VCaP (cell line): ENCODE measurements at regions not wholly inside any gene's neighbourhood (a gene's known extent, or its start where the extent isn't known, plus 50 kb on each side); places are given as distances from the start of the nearest gene placed in this dataset.

Experiments used
- H3K27ac ChIP-seq: fragments of 450-650 bp; 2 replicates; pipeline ENCODE4 v1.5.1; 2017
- CTCF ChIP-seq: fragments of 450-650 bp; conservative IDR thresholded peaks from 2 replicates; pipeline ENCODE4 v1.5.1; 2017; ENCODE audit warnings: mild to moderate bottlenecking, moderate library complexity

- H3K27ac ChIP-seq: no peak overlapping the region
- TF ChIP-seq CTCF: no peak
Measured at GRCh38 chr21:22827422-22827821, 1829.2 kb downstream of the NCAM2 start.

DNA sequence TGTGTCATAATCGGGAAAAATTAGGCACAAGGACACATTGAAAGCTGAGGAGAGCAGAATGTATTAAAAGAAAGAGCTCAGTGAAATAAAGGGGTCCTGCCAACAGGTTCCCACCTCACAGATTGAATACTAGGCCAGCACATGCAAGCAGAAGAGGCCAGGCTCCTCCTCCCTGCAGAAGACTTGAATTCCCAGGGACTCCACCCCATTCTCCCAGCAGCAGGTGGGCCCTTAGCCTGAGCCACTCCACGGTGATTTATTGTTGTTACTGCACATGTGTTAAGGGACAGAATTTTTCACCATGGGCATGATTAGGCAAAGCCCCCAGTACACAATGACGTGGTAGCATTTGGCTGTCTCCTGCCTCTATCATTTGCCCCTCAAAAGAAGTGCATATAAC is 1844.7 kb downstream of the NCAM2 start:
- no peak for TF ChIP-seq CTCF
- H3K27ac ChIP-seq: no peak overlapping the region

GRCh38 chr21:22855581-22855980 is 1857.4 kb downstream of the NCAM2 start:
- H3K27ac ChIP-seq: no peak overlapping the region
- TF ChIP-seq CTCF: no peak

DNA sequence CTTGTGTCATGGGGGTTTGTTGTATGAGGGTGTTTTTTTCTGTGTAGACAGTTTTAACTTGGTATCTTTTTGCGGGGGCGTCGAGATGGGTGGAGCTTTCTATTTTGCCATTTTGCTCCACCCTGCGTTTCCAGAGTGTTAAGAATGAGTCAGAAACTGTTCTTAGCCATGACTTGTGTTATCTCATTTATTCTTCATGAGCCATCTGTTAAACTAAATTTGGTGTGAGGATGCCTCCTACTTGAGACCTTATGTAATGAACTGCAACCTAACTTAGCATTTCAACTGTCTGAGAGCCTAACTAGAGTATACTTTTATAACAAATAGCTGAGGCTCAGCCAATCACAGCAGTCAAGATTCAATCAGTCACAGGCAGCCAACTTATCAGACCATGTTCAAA is 1873.5 kb downstream of the NCAM2 start:
- no peak for TF ChIP-seq CTCF
- H3K27ac ChIP-seq: no peak overlapping the region

GRCh38 chr21:22880573-22880972 is 1882.4 kb downstream of the NCAM2 start:
- TF ChIP-seq CTCF: no peak
- no peak overlapping the region for H3K27ac ChIP-seq

DNA sequence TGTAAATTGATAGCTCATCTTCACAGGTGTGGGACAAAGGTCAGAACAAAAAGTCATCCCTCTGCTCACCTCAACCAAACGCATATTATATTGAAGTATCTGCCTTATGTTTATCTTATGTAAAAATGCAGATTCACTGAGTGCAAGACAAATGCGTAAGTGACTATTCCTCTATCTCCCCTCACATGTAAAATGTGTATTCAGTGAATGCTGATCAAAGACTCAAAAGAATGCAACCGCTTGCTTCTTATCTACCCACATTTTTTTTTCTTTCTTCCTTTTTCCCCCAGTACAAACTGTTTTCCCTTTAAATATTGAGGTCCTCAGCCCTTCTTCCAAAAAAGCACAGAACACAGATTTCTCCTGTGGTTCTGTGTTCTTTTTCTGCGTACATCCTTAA is 1882.9 kb downstream of the NCAM2 start:
- H3K27ac ChIP-seq: no peak overlapping the region
- TF ChIP-seq CTCF: no peak

GRCh38 chr21:22885079-22885478 is 1886.9 kb downstream of the NCAM2 start:
- H3K27ac ChIP-seq: no peak overlapping the region

More at GRCh38 chr21:22885079-22885478, 1886.9 kb downstream of the NCAM2 start:
- no peak for TF ChIP-seq CTCF
